ENCODE measurements at regions not wholly inside any gene's neighbourhood (a gene's known extent, or its start where the extent isn't known, plus 50 kb on each side); places are given as distances from the start of the nearest gene placed in this dataset.

DNA sequence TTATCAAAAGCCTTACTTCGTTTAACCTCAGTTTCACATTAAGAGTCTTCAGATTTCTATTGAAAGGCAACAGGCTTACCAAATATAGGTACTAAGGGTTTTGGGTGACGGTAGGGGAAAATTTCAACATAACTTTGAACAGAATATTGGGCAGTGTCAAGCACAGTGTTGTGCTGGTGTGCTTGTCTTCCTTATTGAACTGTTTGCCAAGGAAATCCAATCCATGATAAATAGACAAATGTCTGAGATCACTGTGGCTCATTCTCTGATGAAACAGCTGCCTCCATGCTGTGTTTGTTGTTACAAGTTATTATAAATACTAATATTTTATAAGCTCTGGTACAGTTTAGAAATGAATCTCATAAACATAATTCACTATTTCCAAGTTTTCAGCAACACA lies 730.1 kb downstream of the NR2F1-AS1 start:
- DNase-seq (ENCODE audit: low spot score) (no peak), ATAC-seq (no peak)
- H3K9me3 Mint-ChIP-seq, result no peaks in the 10 kb centered on the region
- TF ChIP-seq, protein P1, sequence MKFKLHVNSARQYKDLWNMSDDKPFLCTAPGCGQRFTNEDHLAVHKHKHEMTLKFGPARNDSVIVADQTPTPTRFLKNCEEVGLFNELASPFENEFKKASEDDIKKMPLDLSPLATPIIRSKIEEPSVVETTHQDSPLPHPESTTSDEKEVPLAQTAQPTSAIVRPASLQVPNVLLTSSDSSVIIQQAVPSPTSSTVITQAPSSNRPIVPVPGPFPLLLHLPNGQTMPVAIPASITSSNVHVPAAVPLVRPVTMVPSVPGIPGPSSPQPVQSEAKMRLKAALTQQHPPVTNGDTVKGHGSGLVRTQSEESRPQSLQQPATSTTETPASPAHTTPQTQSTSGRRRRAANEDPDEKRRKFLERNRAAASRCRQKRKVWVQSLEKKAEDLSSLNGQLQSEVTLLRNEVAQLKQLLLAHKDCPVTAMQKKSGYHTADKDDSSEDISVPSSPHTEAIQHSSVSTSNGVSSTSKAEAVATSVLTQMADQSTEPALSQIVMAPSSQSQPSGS (CRISPR knock-in tag; IDR thresholded peaks at IDR 0.05; ENCODE audit: borderline replicate concordance, low read depth), result no peak
- TF ChIP-seq NFYB (CRISPR knock-in tag; conservative IDR thresholded peaks at IDR 0.05; ENCODE audit: low read depth), result no peak
- TF ChIP-seq, protein P2, sequence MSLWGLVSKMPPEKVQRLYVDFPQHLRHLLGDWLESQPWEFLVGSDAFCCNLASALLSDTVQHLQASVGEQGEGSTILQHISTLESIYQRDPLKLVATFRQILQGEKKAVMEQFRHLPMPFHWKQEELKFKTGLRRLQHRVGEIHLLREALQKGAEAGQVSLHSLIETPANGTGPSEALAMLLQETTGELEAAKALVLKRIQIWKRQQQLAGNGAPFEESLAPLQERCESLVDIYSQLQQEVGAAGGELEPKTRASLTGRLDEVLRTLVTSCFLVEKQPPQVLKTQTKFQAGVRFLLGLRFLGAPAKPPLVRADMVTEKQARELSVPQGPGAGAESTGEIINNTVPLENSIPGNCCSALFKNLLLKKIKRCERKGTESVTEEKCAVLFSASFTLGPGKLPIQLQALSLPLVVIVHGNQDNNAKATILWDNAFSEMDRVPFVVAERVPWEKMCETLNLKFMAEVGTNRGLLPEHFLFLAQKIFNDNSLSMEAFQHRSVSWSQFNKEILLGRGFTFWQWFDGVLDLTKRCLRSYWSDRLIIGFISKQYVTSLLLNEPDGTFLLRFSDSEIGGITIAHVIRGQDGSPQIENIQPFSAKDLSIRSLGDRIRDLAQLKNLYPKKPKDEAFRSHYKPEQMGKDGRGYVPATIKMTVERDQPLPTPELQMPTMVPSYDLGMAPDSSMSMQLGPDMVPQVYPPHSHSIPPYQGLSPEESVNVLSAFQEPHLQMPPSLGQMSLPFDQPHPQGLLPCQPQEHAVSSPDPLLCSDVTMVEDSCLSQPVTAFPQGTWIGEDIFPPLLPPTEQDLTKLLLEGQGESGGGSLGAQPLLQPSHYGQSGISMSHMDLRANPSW (CRISPR knock-in tag; conservative IDR thresholded peaks at IDR 0.05; ENCODE audit: low read depth), result no peak
- TF ChIP-seq SP1 (CRISPR knock-in tag; conservative IDR thresholded peaks at IDR 0.05), result no peak
- TF ChIP-seq, protein P3, sequence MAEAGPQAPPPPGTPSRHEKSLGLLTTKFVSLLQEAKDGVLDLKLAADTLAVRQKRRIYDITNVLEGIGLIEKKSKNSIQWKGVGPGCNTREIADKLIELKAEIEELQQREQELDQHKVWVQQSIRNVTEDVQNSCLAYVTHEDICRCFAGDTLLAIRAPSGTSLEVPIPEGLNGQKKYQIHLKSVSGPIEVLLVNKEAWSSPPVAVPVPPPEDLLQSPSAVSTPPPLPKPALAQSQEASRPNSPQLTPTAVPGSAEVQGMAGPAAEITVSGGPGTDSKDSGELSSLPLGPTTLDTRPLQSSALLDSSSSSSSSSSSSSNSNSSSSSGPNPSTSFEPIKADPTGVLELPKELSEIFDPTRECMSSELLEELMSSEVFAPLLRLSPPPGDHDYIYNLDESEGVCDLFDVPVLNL (CRISPR knock-in tag; IDR thresholded peaks at IDR 0.05; ENCODE audit: borderline replicate concordance, low read depth), result no peak
- no peak for TF ChIP-seq ZNF671 (CRISPR knock-in tag; IDR thresholded peaks at IDR 0.05)
- no peak for TF ChIP-seq TP53 (CRISPR knock-in tag; IDR thresholded peaks at IDR 0.05)
- TF ChIP-seq FOXJ3 (CRISPR knock-in tag; IDR thresholded peaks at IDR 0.05; ENCODE audit: borderline replicate concordance), result no peak
- TF ChIP-seq, protein P4, sequence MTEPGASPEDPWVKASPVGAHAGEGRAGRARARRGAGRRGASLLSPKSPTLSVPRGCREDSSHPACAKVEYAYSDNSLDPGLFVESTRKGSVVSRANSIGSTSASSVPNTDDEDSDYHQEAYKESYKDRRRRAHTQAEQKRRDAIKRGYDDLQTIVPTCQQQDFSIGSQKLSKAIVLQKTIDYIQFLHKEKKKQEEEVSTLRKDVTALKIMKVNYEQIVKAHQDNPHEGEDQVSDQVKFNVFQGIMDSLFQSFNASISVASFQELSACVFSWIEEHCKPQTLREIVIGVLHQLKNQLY (CRISPR knock-in tag; IDR thresholded peaks at IDR 0.05), result no peak
- TF ChIP-seq ESRRA (CRISPR knock-in tag; IDR thresholded peaks at IDR 0.05; ENCODE audit: borderline replicate concordance), result no peak
- TF ChIP-seq, protein P5, sequence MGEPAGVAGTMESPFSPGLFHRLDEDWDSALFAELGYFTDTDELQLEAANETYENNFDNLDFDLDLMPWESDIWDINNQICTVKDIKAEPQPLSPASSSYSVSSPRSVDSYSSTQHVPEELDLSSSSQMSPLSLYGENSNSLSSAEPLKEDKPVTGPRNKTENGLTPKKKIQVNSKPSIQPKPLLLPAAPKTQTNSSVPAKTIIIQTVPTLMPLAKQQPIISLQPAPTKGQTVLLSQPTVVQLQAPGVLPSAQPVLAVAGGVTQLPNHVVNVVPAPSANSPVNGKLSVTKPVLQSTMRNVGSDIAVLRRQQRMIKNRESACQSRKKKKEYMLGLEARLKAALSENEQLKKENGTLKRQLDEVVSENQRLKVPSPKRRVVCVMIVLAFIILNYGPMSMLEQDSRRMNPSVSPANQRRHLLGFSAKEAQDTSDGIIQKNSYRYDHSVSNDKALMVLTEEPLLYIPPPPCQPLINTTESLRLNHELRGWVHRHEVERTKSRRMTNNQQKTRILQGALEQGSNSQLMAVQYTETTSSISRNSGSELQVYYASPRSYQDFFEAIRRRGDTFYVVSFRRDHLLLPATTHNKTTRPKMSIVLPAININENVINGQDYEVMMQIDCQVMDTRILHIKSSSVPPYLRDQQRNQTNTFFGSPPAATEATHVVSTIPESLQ (CRISPR knock-in tag; IDR thresholded peaks at IDR 0.05), result no peak
- TF ChIP-seq SOX15 (CRISPR knock-in tag; IDR thresholded peaks at IDR 0.05), result no peak
- no peak for TF ChIP-seq ELF4 (CRISPR knock-in tag; IDR thresholded peaks at IDR 0.05; ENCODE audit: low read depth)
- no peak for TF ChIP-seq ZNF416 (CRISPR knock-in tag; IDR thresholded peaks at IDR 0.05)
- no peak for TF ChIP-seq JUN (CRISPR knock-in tag; IDR thresholded peaks at IDR 0.05)
- TF ChIP-seq ZNF121 (CRISPR knock-in tag; IDR thresholded peaks at IDR 0.05), result no peak
- TF ChIP-seq, protein P6, sequence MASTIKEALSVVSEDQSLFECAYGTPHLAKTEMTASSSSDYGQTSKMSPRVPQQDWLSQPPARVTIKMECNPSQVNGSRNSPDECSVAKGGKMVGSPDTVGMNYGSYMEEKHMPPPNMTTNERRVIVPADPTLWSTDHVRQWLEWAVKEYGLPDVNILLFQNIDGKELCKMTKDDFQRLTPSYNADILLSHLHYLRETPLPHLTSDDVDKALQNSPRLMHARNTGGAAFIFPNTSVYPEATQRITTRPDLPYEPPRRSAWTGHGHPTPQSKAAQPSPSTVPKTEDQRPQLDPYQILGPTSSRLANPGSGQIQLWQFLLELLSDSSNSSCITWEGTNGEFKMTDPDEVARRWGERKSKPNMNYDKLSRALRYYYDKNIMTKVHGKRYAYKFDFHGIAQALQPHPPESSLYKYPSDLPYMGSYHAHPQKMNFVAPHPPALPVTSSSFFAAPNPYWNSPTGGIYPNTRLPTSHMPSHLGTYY (CRISPR knock-in tag; IDR thresholded peaks at IDR 0.05), result no peak
- no peak overlapping the region for H3K4me3 Mint-ChIP-seq
- H3K36me3 Mint-ChIP-seq, result no peaks in the 10 kb centered on the region
- H3K27ac Mint-ChIP-seq, result no peak overlapping the region
- no peaks in the 10 kb centered on the region for H3K4me1 Mint-ChIP-seq
- POLR2A ChIA-PET, result no interaction called here
- CTCF ChIA-PET, result no interaction called here
- H3K27me3 Mint-ChIP-seq (ENCODE audit: low read depth), result no peaks in the 10 kb centered on the region

DNA sequence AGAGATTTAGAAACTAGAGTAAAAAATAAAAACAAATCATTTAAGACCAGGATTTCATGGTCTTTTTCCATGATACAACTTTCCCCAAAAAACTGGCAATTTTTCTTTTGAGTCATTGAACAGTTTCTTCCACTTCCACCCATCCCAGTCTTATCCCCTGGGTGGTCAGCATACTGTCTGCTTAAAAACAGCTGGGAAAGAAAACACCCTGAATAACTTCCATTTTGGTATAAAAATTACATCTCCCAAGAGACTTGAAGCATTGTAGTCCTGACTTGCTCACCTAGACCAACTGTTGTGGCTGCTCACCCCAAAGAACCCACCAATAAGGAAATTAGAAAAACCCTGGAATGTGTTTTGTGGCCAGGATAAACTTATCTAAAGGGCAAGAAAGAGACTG lies 731.3 kb downstream of the NR2F1-AS1 start:
- no peak overlapping the region for H3K27ac Mint-ChIP-seq
- ATAC-seq (no peak), DNase-seq (ENCODE audit: low spot score) (no peak)
- no peaks in the 10 kb centered on the region for H3K36me3 Mint-ChIP-seq
- TF ChIP-seq FOXJ3 (CRISPR knock-in tag; IDR thresholded peaks at IDR 0.05; ENCODE audit: borderline replicate concordance), result no peak
- TF ChIP-seq, protein P5 (CRISPR knock-in tag; IDR thresholded peaks at IDR 0.05), result no peak
- TF ChIP-seq, protein P2 (CRISPR knock-in tag; conservative IDR thresholded peaks at IDR 0.05; ENCODE audit: low read depth), result no peak
- H3K4me3 Mint-ChIP-seq, result no peak overlapping the region
- H3K4me1 Mint-ChIP-seq, result no peaks in the 10 kb centered on the region
- no peaks in the 10 kb centered on the region for H3K27me3 Mint-ChIP-seq (ENCODE audit: low read depth)
- CTCF ChIA-PET, result no interaction called here
- POLR2A ChIA-PET, result no interaction called here
- no peaks in the 10 kb centered on the region for H3K9me3 Mint-ChIP-seq
